Fibroblast of pulmonary artery (primary cell): ENCODE measurements at regions not wholly inside any gene's neighbourhood (a gene's known extent, or its start where the extent isn't known, plus 50 kb on each side); places are given as distances from the start of the nearest gene placed in this dataset.

Experiments
- DNase-seq: peaks from one replicate; pipeline ENCODE4 v3.0.0-alpha.2; 2010; ENCODE audit warnings: low read depth
- H3K4me3 ChIP-seq: replicated peaks from 2 replicates; pipeline ENCODE4 v1.5.1; 2011; ENCODE audit warnings: low read depth, mild to moderate bottlenecking, control low read depth, low read length, moderate library complexity
- TF ChIP-seq, protein P1 (sequence below): IDR thresholded peaks from 2 replicates; pipeline ENCODE4 v1.5.1; 2011; ENCODE audit warnings: mild to moderate bottlenecking, control low read depth, low read length, inconsistent platforms; ENCODE audit errors: missing control alignments

DNA sequence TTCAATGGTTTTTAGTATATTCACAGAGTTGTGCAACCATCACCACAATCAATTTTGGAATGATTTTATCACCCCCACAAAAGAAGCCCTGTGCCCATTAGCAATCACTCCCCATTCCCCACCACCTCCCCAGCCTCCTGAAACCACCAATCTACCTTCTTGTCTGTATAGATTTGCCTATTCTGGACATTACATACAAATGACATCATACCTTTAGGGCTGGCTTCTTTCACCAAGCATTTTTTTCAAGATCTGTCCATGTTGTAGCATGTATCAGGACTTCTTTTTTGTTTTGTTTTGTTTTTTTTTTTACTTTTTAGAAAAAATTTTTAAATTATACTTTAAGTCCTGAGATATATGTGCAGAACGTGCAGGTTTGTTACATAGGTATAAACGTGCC is 108.1 kb downstream of the RTL9 start:
- no peak overlapping the region for H3K4me3 ChIP-seq
- no peak for DNase-seq
- TF ChIP-seq, protein P1, sequence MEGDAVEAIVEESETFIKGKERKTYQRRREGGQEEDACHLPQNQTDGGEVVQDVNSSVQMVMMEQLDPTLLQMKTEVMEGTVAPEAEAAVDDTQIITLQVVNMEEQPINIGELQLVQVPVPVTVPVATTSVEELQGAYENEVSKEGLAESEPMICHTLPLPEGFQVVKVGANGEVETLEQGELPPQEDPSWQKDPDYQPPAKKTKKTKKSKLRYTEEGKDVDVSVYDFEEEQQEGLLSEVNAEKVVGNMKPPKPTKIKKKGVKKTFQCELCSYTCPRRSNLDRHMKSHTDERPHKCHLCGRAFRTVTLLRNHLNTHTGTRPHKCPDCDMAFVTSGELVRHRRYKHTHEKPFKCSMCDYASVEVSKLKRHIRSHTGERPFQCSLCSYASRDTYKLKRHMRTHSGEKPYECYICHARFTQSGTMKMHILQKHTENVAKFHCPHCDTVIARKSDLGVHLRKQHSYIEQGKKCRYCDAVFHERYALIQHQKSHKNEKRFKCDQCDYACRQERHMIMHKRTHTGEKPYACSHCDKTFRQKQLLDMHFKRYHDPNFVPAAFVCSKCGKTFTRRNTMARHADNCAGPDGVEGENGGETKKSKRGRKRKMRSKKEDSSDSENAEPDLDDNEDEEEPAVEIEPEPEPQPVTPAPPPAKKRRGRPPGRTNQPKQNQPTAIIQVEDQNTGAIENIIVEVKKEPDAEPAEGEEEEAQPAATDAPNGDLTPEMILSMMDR = no peak

GRCh38 chrX:110472265-110472664 is 113.6 kb downstream of the RTL9 start:
- no peak overlapping the region for H3K4me3 ChIP-seq
- no peak for DNase-seq
- TF ChIP-seq, protein P1 = no peak

- TF ChIP-seq, protein P1 = no peak
- DNase-seq = no peak
- H3K4me3 ChIP-seq = no peak overlapping the region
Measured at GRCh38 chrX:110477593-110478228, 119.1 kb downstream of the RTL9 start.

DNA sequence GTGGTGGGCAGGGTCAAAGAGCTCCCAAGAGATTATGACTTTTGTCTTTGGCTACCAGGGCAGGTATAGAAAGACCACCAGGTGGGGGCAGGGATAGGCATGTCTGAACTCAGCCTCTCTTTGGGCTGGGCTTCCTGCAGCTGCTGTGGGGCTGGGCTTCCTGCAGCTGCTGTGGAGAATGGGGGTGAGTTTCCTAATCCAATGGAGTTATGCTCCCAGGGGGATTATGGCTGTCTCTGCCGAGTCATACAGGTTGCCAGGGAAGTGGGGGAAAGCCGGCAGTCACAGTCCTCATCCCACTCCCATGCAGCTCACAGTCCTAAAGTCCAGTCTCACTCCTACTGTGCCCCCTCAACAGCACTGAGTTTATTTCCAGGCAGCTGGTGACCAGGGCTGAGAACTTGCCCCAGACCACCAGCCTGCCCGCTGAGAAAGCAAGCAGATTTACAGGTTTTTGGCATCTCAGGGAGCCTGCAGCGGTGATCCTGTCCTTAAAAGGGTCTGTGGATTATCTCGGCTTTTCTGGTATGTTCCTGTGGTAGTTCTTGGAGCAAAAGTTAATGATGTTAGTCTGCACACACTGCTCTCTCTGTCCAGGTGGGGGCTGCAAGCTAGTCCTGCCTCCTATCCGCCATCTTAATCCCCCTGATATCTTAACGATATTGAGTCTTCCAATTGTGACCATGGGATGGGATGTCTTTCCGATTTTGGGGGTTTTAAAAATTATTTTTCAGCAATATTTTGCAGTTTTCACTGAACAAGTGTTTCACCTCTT is 133.4 kb downstream of the RTL9 start:
- DNase-seq = no peak
- no peak overlapping the region for H3K4me3 ChIP-seq
- TF ChIP-seq, protein P1 = no peak

DNA sequence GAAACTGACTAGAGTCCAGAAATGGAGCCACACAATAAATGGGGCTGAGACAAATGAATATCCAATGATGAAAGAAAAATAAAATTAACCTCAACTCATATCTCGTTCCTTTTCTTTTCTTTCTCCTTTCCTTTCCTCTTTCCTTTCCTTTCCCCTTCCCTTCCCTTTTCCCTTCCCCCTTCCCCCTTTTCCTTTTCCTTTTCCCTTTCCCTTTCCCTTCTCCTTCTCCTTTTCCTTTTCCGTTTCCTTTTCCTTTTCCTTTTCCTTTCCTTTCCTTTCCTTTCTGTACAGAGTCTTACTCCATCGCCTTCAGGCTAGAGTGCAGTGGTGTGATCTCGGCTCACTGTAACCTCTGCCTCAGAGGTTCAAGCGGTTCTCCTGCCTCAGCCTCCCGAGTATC is 146.3 kb downstream of the RTL9 start:
- no peak overlapping the region for H3K4me3 ChIP-seq
- TF ChIP-seq, protein P1 = no peak
- no peak for DNase-seq

DNA sequence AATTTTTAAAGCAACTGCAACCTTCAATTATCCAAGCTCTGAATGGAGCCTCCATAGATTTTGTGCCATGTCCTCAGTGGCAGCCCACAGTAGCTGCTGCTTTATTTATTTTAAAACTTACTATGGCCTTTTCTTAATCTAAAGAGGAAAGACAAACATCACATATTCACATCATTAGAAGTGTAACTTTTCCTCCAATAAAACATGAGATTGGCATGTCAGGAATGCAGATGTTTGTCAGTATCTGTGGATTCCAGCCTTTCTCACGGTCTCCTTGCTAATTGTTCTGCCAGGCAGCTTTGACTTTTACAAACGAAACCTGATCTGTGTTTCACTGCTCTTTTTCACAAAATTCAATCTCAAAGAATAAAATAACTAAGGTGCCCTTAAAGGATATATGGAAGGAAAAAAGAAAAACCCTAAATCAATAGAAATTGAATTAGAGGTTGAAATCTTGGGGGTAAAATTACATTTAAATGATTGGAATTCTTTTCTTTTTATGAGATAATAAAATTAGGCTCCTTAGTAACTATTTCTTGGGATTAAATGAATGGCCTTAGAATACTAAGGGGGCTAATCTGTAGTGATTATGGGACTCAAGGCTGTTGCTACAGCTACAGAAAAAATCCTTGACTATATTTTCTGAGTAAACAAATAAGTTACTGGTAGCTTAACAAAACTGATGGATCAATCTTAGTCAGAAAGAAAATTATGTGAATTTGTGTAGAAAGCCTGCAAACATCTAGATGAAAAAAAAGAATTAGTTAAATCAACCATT is 151.3 kb downstream of the RTL9 start:
- no peak overlapping the region for H3K4me3 ChIP-seq
- peak; percentile 3 for DNase-seq
- TF ChIP-seq, protein P1 = no peak
